ENCODE measurements at regions not wholly inside any gene's neighbourhood (a gene's known extent, or its start where the extent isn't known, plus 50 kb on each side); places are given as distances from the start of the nearest gene placed in this dataset.
A peak's percentile ranks its signal among the peaks of the same experiment; 100 is the strongest.

- no peak for DNase-seq (ENCODE audit: low read depth in 1 of 2, low spot score in 2 of 2)
- Histone ChIP-seq H3K27me3 (replicated peaks in 1 of 4; ENCODE audit: control insufficient read depth in 3 of 4, extremely low read depth in 1 of 4, insufficient read depth in 3 of 4, low read length in 3 of 4) (no peaks in the 10 kb centered on the region), H3K9me3 (ENCODE audit: insufficient read depth in 2 of 2, low read depth in 1 of 2, low read length in 1 of 2) (no peaks in the 10 kb centered on the region), H3K4me2 (ENCODE audit: insufficient read depth in 1 of 2, low read depth in 2 of 2, low read length in 2 of 2) (no peak overlapping the region), H2BK5ac (ENCODE audit: low read depth, low read length) (no peak overlapping the region), H2AFZ (ENCODE audit: low read length) (no peak overlapping the region), H3K23ac (ENCODE audit: insufficient read length) (no peak overlapping the region), H2BK20ac (ENCODE audit: low read length) (no peak overlapping the region), H2AK5ac (ENCODE audit: low read depth, low read length) (no peak overlapping the region), H4K91ac (replicated peaks; ENCODE audit: insufficient read length, low read length) (no peak overlapping the region), H3K9ac (replicated peaks in 1 of 4; ENCODE audit: extremely low read depth in 1 of 4, low read depth in 3 of 4, low read length in 3 of 4) (no peak overlapping the region), H3K14ac (ENCODE audit: insufficient read length) (no peak overlapping the region), H3K18ac (ENCODE audit: extremely low read depth, low read length) (no peak overlapping the region), H3K79me2 (ENCODE audit: control insufficient read depth in 1 of 2, insufficient read depth in 2 of 2, low read length in 2 of 2) (no peaks in the 10 kb centered on the region), H3K27ac (ENCODE audit: low read depth, low read length) (no peak overlapping the region), H3K4me3 (ENCODE audit: extremely low read depth in 1 of 4, insufficient read depth in 2 of 4, low read depth in 3 of 4, low read length in 4 of 4) (no peak overlapping the region), H4K5ac (ENCODE audit: insufficient read length, low read depth, low read length) (no peak overlapping the region), H4K8ac (ENCODE audit: extremely low read depth, insufficient read depth, low read length) (no peak overlapping the region), H2BK12ac (ENCODE audit: low read depth, low read length) (no peak overlapping the region), H2BK15ac (ENCODE audit: low read length) (no peak overlapping the region), H3K36me3 (ENCODE audit: control insufficient read depth in 2 of 4, insufficient read depth in 4 of 4, low read length in 3 of 4) (no peaks in the 10 kb centered on the region), H3K4ac (replicated peaks; ENCODE audit: insufficient read length, low read depth, low read length) (no peak overlapping the region), H3K56ac (replicated peaks; ENCODE audit: insufficient read length, low read depth, low read length) (no peak overlapping the region), H4K20me1 (replicated peaks in 1 of 2; ENCODE audit: control insufficient read depth in 1 of 2, insufficient read depth in 2 of 2, low read length in 2 of 2) (no peaks in the 10 kb centered on the region), H3K4me1 (replicated peaks in 1 of 4; ENCODE audit: control insufficient read depth in 3 of 4, insufficient read depth in 4 of 4, low read length in 3 of 4) (peaks cover 0 to 3% (median 0%) of the 10 kb centered on the region in 4 experiments; a peak in 2 of 7 replicates), H3K79me1 (ENCODE audit: low read depth, low read length) (no peaks in the 10 kb centered on the region), H2BK120ac (replicated peaks; ENCODE audit: low read depth, low read length) (no peak overlapping the region), H3K23me2 (ENCODE audit: low read depth, low read length) (no peaks in the 10 kb centered on the region)
- ChIA-PET CTCF (ENCODE audit: partially characterized antibody) (interaction anchor here (0.7 to 3.3 kb wide), 7 partner anchors 10 to 181 kb away, joined by 3 to 18 read pairs (median 4); no protein-coding TSS in a partner anchor), POLR2A (ENCODE audit: partially characterized antibody) (no interaction called here)
- peak; percentile 65 for FAIRE-seq
- no peak for TF ChIP-seq E2F6 (IDR thresholded peaks at IDR 0.05)
- TF ChIP-seq RAD21 (IDR thresholded peaks at IDR 0.05 in 1 of 2, conservative IDR thresholded peaks at IDR 0.05 in 1 of 2; ENCODE audit: low read depth in 2 of 2, low read length in 2 of 2) = peak; percentile 22 to 30; a peak in 2 of 4 replicates
- peak; percentile 3 to 57 (median 50); a peak in 3 of 4 replicates for TF ChIP-seq CTCF (IDR thresholded peaks at IDR 0.05; ENCODE audit: control extremely low read depth in 1 of 3, insufficient read depth in 1 of 3, low read depth in 1 of 3, low read length in 3 of 3)
- WGBS, 2 experiments (ENCODE audit: extremely low coverage in 1 of 2, insufficient coverage in 1 of 2, insufficient read length in 1 of 2, insufficient replicate concordance in 2 of 2, low coverage in 1 of 2, low lambda C conversion rate in 2 of 2, missing lambda C conversion rate in 1 of 2) = 90% methylated on average over 5 of the region's 5 CpGs; no CpG with 5 or more reads in 1 of the 2 experiments
Measured at GRCh38 chrX:104309169-104309568, 54.4 kb upstream of the ESX1 start.

Data from H1 (cell line).